ENCODE measurements at regions not wholly inside any gene's neighbourhood (a gene's known extent, or its start where the extent isn't known, plus 50 kb on each side); places are given as distances from the start of the nearest gene placed in this dataset.

- H3K9me3 ChIP-seq (ENCODE audit: low read length) = no peaks in the 10 kb centered on the region
Observed at GRCh38 chr22:35488513-35488912, 52.1 kb upstream of the RASD2 start.

GRCh38 chr22:35489239-35489638 is 51.4 kb upstream of the RASD2 start:
- Histone ChIP-seq H3K27ac (ENCODE audit: low read length) (no peak overlapping the region), H2AFZ (ENCODE audit: low read depth, low read length) (no peak overlapping the region), H3K79me2 (replicated peaks; ENCODE audit: insufficient read depth, low read length) (no peaks in the 10 kb centered on the region), H3F3A (ENCODE audit: insufficient read depth, low read length, poor library complexity, severe bottlenecking) (no peaks in the 10 kb centered on the region), H3K9ac (ENCODE audit: low read length) (no peak overlapping the region), H3K27me3 (ENCODE audit: insufficient read depth, low read depth, low read length) (no peaks in the 10 kb centered on the region), H3K9me3 (ENCODE audit: low read length) (no peaks in the 10 kb centered on the region), H4K20me1 (ENCODE audit: insufficient read depth) (no peaks in the 10 kb centered on the region), H3K4me2 (ENCODE audit: low read length) (no peak overlapping the region), H3K36me3 (ENCODE audit: insufficient read depth, low read length) (no peaks in the 10 kb centered on the region), H3K9me2 (ENCODE audit: insufficient read depth, low read length) (no peaks in the 10 kb centered on the region), H3K4me3 (ENCODE audit: low read length) (no peak overlapping the region)
- TF ChIP-seq POLR2AphosphoS5 (IDR thresholded peaks at IDR 0.05) (no peak), EZH2 (IDR thresholded peaks at IDR 0.05; ENCODE audit: borderline replicate concordance, insufficient read depth, low read length, poor library complexity, severe bottlenecking) (no peak), EP300 (conservative IDR thresholded peaks at IDR 0.05; ENCODE audit: poor library complexity, severe bottlenecking) (no peak), CTCF (IDR thresholded peaks at IDR 0.05; ENCODE audit: poor library complexity, severe bottlenecking) (no peak), REST (IDR thresholded peaks at IDR 0.05; ENCODE audit: borderline replicate concordance) (no peak), RAD21 (conservative IDR thresholded peaks at IDR 0.05) (no peak)

More at GRCh38 chr22:35488513-35488912, 52.1 kb upstream of the RASD2 start:
- Histone ChIP-seq H2AFZ (ENCODE audit: low read depth, low read length) (no peak overlapping the region), H3K27me3 (ENCODE audit: insufficient read depth, low read depth, low read length) (no peaks in the 10 kb centered on the region), H3K36me3 (ENCODE audit: insufficient read depth, low read length) (no peaks in the 10 kb centered on the region), H4K20me1 (ENCODE audit: insufficient read depth) (no peaks in the 10 kb centered on the region), H3F3A (ENCODE audit: insufficient read depth, low read length, poor library complexity, severe bottlenecking) (no peaks in the 10 kb centered on the region), H3K9me2 (ENCODE audit: insufficient read depth, low read length) (no peaks in the 10 kb centered on the region), H3K9ac (ENCODE audit: low read length) (no peak overlapping the region), H3K4me3 (ENCODE audit: low read length) (no peak overlapping the region), H3K79me2 (replicated peaks; ENCODE audit: insufficient read depth, low read length) (no peaks in the 10 kb centered on the region), H3K27ac (ENCODE audit: low read length) (no peak overlapping the region), H3K4me2 (ENCODE audit: low read length) (no peak overlapping the region)
- TF ChIP-seq RAD21 (conservative IDR thresholded peaks at IDR 0.05) = no peak
- no peak for TF ChIP-seq SMC3 (conservative IDR thresholded peaks at IDR 0.05; ENCODE audit: poor library complexity)
- TF ChIP-seq REST (IDR thresholded peaks at IDR 0.05; ENCODE audit: borderline replicate concordance) = no peak
- TF ChIP-seq MXI1 (conservative IDR thresholded peaks at IDR 0.05; ENCODE audit: poor library complexity, severe bottlenecking) = no peak
- TF ChIP-seq TAF1 (IDR thresholded peaks at IDR 0.05; ENCODE audit: low read depth) = no peak

Measured in neural cell (in vitro differentiated cells).